H1 (cell line): ENCODE measurements at regions not wholly inside any gene's neighbourhood (a gene's known extent, or its start where the extent isn't known, plus 50 kb on each side); places are given as distances from the start of the nearest gene placed in this dataset.

ENCODE experiments used
- CTCF ChIA-PET: fragments of 300-600 bp; sonication (Branson Sonifier 250); formaldehyde crosslinking; loops from one replicate; lab custom pipeline; 2021; ENCODE audit not compliant: partially characterized antibody; lab: Charles Lee
- POLR2A ChIA-PET: fragments of 300-600 bp; sonication (Branson Sonifier 250); formaldehyde crosslinking; loops from one replicate; lab custom pipeline; 2021; ENCODE audit warnings: inconsistent platforms; ENCODE audit not compliant: partially characterized antibody; lab: Charles Lee
- DNase-seq, 2 experiments: peaks; one replicate each; pipeline versions ENCODE4 v3.0.0 to v3.0.0-alpha.2; 2010 to 2022; ENCODE audit warnings: low spot score in 2 of 2, low read depth in 1 of 2, mixed read lengths in 1 of 2
- FAIRE-seq: peaks from 2 replicates; lab custom pipeline; 2011; peaks lifted over from hg19 to GRCh38; lab: Jason Lieb, UNC
- H2AFZ ChIP-seq: 2 replicates; pipeline ENCODE4 v1.8.1; 2012; ENCODE audit warnings: low read length, inconsistent platforms
- H2AK5ac ChIP-seq: 2 replicates; pipeline ENCODE4 v1.6.1; 2013; ENCODE audit warnings: low read depth, low read length
- H2BK120ac ChIP-seq: replicated peaks from 2 replicates; pipeline ENCODE3; 2013; ENCODE audit warnings: low read depth, low read length, inconsistent platforms
- H2BK12ac ChIP-seq: 2 replicates; pipeline ENCODE4 v1.6.1; 2013; ENCODE audit warnings: low read depth, low read length
- H2BK15ac ChIP-seq: 2 replicates; pipeline ENCODE4 v1.6.1; 2013; ENCODE audit warnings: low read length
- H2BK20ac ChIP-seq: 2 replicates; pipeline ENCODE4 v1.6.1; 2013; ENCODE audit warnings: low read length
- H2BK5ac ChIP-seq: 2 replicates; pipeline ENCODE4 v1.6.1; 2013; ENCODE audit warnings: low read depth, low read length
- H3K14ac ChIP-seq: 2 replicates; pipeline ENCODE4 v1.6.1; 2013; ENCODE audit warnings: inconsistent platforms; ENCODE audit not compliant: insufficient read length
- H3K18ac ChIP-seq: 2 replicates; pipeline ENCODE4 v1.6.1; 2013; ENCODE audit warnings: low read length; ENCODE audit errors: extremely low read depth
- H3K23ac ChIP-seq: 2 replicates; pipeline ENCODE4 v1.6.1; 2013; ENCODE audit warnings: inconsistent platforms; ENCODE audit not compliant: insufficient read length
- H3K23me2 ChIP-seq: 2 replicates; pipeline ENCODE4 v1.6.1; 2013; ENCODE audit warnings: low read depth, low read length
- H3K27ac ChIP-seq: 2 replicates; pipeline ENCODE4 v1.6.1; 2011; ENCODE audit warnings: low read depth, low read length, inconsistent platforms
- H3K27me3 ChIP-seq, 4 experiments: replicated peaks in 1 of 4; 1 replicate in 1 of 4; 2 replicates in 3 of 4; pipeline versions ENCODE4 v1.6.1 to v1.8.1; 2011 to 2013; ENCODE audit warnings: low read length in 3 of 4, mild to moderate bottlenecking in 3 of 4, inconsistent platforms in 2 of 4, mixed read lengths in 2 of 4, moderate library complexity in 1 of 4; ENCODE audit not compliant: control insufficient read depth in 3 of 4, insufficient read depth in 3 of 4; ENCODE audit errors: extremely low read depth in 1 of 4
- H3K36me3 ChIP-seq, 4 experiments: 2 replicates each; pipeline versions ENCODE4 v1.6.1 to v1.8.1; 2011 to 2013; ENCODE audit warnings: mild to moderate bottlenecking in 4 of 4, low read length in 3 of 4, moderate library complexity in 2 of 4, control low read depth in 1 of 4, inconsistent platforms in 1 of 4; ENCODE audit not compliant: insufficient read depth in 4 of 4, control insufficient read depth in 2 of 4
- H3K4ac ChIP-seq: replicated peaks from 2 replicates; pipeline ENCODE3; 2013; ENCODE audit warnings: low read length, low read depth, mixed read lengths, inconsistent platforms; ENCODE audit not compliant: insufficient read length
- H3K4me1 ChIP-seq, 4 experiments: replicated peaks in 1 of 4; 1 replicate in 1 of 4; 2 replicates in 3 of 4; pipeline versions ENCODE4 v1.6.1 to v1.8.1; 2011 to 2013; ENCODE audit warnings: low read length in 3 of 4, inconsistent platforms in 2 of 4, mixed read lengths in 1 of 4; ENCODE audit not compliant: insufficient read depth in 4 of 4, control insufficient read depth in 3 of 4
- H3K4me2 ChIP-seq, 2 experiments: 2 replicates each; pipeline versions ENCODE4 v1.6.1 to v1.8.1; 2011 to 2013; ENCODE audit warnings: low read depth in 2 of 2, low read length in 2 of 2, control low read depth in 1 of 2, inconsistent platforms in 1 of 2, mild to moderate bottlenecking in 1 of 2; ENCODE audit not compliant: insufficient read depth in 1 of 2
- H3K4me3 ChIP-seq, 4 experiments: fragments of 200-600, 300-600 bp in 1 of 4; sonication (generic), shearing (Covaris generic), sonication (Bioruptor Twin) in 1 of 4; 2 replicates each; pipeline versions ENCODE4 v1.5.1 to v1.8.1; 2011 to 2016; ENCODE audit warnings: low read length in 4 of 4, low read depth in 3 of 4, control low read depth in 2 of 4, inconsistent platforms in 2 of 4, mild to moderate bottlenecking in 2 of 4, mixed read lengths in 1 of 4, moderate library complexity in 1 of 4; ENCODE audit not compliant: insufficient read depth in 2 of 4; ENCODE audit errors: extremely low read depth in 1 of 4
- H3K56ac ChIP-seq: replicated peaks from 2 replicates; pipeline ENCODE3; 2013; ENCODE audit warnings: low read depth, mild to moderate bottlenecking, mixed read lengths, low read length, inconsistent platforms; ENCODE audit not compliant: insufficient read length
- H3K79me1 ChIP-seq: 2 replicates; pipeline ENCODE4 v1.6.1; 2013; ENCODE audit warnings: low read depth, low read length, control low read depth
- H3K79me2 ChIP-seq, 2 experiments: 2 replicates each; pipeline versions ENCODE4 v1.6.1 to v1.8.1; 2012 to 2013; ENCODE audit warnings: low read length in 2 of 2, mild to moderate bottlenecking in 2 of 2, inconsistent platforms in 1 of 2; ENCODE audit not compliant: insufficient read depth in 2 of 2, control insufficient read depth in 1 of 2
- H3K9ac ChIP-seq, 4 experiments: replicated peaks in 1 of 4; 1 replicate in 1 of 4; 2 replicates in 3 of 4; pipeline versions ENCODE4 v1.6.1 to v1.8.1; 2011 to 2013; ENCODE audit warnings: low read depth in 3 of 4, low read length in 3 of 4, control low read depth in 2 of 4, mild to moderate bottlenecking in 2 of 4, moderate library complexity in 2 of 4, inconsistent platforms in 1 of 4; ENCODE audit errors: extremely low read depth in 1 of 4
- H3K9me3 ChIP-seq, 2 experiments: 2 replicates each; pipeline versions ENCODE4 v1.6.1 to v1.8.1; 2012 to 2013; ENCODE audit warnings: mild to moderate bottlenecking in 2 of 2, moderate library complexity in 2 of 2, control low read depth in 1 of 2, inconsistent platforms in 1 of 2, low read depth in 1 of 2, low read length in 1 of 2, mixed read lengths in 1 of 2; ENCODE audit not compliant: insufficient read depth in 2 of 2
- H4K20me1 ChIP-seq, 2 experiments: replicated peaks in 1 of 2; 2 replicates each; pipeline versions ENCODE3 to v1.8.1; 2011 to 2013; ENCODE audit warnings: inconsistent platforms in 2 of 2, low read length in 2 of 2, mild to moderate bottlenecking in 1 of 2; ENCODE audit not compliant: insufficient read depth in 2 of 2, control insufficient read depth in 1 of 2
- H4K5ac ChIP-seq: 2 replicates; pipeline ENCODE4 v1.6.1; 2013; ENCODE audit warnings: low read length, low read depth, mixed read lengths, inconsistent platforms; ENCODE audit not compliant: insufficient read length
- H4K8ac ChIP-seq: 2 replicates; pipeline ENCODE4 v1.8.0; 2013; ENCODE audit warnings: mild to moderate bottlenecking, moderate library complexity, low read length, inconsistent platforms; ENCODE audit not compliant: insufficient read depth; ENCODE audit errors: extremely low read depth
- H4K91ac ChIP-seq: replicated peaks from 2 replicates; pipeline ENCODE3; 2013; ENCODE audit warnings: low read length, mixed read lengths, inconsistent platforms; ENCODE audit not compliant: insufficient read length
- KDM1A ChIP-seq: fragments of 200-600, 300-600 bp; sonication (generic); IDR thresholded peaks from 2 replicates; pipeline ENCODE4 v1.7.1; 2016; ENCODE audit warnings: mild to moderate bottlenecking, low read length, borderline replicate concordance
- RAD21 ChIP-seq, 2 experiments: IDR thresholded peaks in 1 of 2; conservative IDR thresholded peaks in 1 of 2; 2 replicates each; pipeline ENCODE4 v1.6.1; 2011; ENCODE audit warnings: low read depth in 2 of 2, low read length in 2 of 2, improper control_type of control experiment in 1 of 2, inconsistent platforms in 1 of 2, mild to moderate bottlenecking in 1 of 2, moderate library complexity in 1 of 2
- whole genome bisulfite sequencing, 2 experiments: shearing (Covaris generic) in 1 of 2; methylation state at CpG; one replicate each; pipeline versions ENCODE4 v1.1.6 to v1.1.7; 2013 to 2015; ENCODE audit warnings: low lambda C conversion rate in 2 of 2, mixed read lengths in 2 of 2, inconsistent platforms in 1 of 2, low coverage in 1 of 2, missing lambda C conversion rate in 1 of 2; ENCODE audit not compliant: insufficient replicate concordance in 2 of 2, insufficient coverage in 1 of 2, insufficient read length in 1 of 2; ENCODE audit errors: extremely low coverage in 1 of 2, missing lambda C conversion rate in 1 of 2; 5-methylcytosine and 5-hydroxymethylcytosine counted together

DNA sequence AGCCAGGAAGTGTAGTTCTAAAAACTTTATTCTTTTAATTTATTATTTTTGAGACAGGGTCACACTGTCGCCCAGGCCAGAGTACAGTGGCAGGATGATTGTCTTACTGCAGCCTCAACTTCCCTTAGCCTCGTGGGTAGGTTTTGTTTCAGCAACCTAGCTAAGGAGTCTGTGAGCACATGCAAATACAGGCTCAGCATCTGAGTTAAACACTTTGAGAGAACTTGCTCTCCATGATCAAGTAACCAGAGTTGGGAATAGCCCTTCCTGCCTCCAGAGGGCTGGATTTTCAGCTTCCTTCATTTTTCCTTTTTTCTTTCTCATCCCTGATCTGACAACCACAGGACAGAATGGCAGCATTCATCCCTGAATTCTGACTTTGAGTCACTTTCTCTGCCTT is 871.3 kb downstream of the GALC start:
- no peak overlapping the region for H2AK5ac ChIP-seq
- TF ChIP-seq RAD21 (IDR thresholded peaks at IDR 0.05 in 1 of 2, conservative IDR thresholded peaks at IDR 0.05 in 1 of 2; ENCODE audit: low read depth in 2 of 2, low read length in 2 of 2), result 0 out of 4 replicates have a peak, but pooled peaks of 1 of the 2 experiments have one; percentile 2
- no peak for TF ChIP-seq KDM1A
- no peak overlapping the region for H4K5ac ChIP-seq
- H2BK5ac ChIP-seq, result no peak overlapping the region
- POLR2A ChIA-PET, result no interaction called here
- H3K27ac ChIP-seq, result no peak overlapping the region
- no peak overlapping the region for H2BK12ac ChIP-seq
- no peak overlapping the region for H4K91ac ChIP-seq
- H3K36me3 ChIP-seq, result no peaks in the 10 kb centered on the region
- WGBS, 2 experiments, result 74% methylated on average over 2 of the region's 2 CpGs; no CpG with 5 or more reads in 1 of the 2 experiments
- no peak for DNase-seq
- H3K4me2 ChIP-seq, result no peak overlapping the region
- no peaks in the 10 kb centered on the region for H3K23me2 ChIP-seq
- H4K20me1 ChIP-seq, result no peaks in the 10 kb centered on the region
- H3K79me2 ChIP-seq, result no peaks in the 10 kb centered on the region
- no peak overlapping the region for H3K4me3 ChIP-seq
- CTCF ChIA-PET, result interaction anchor here (0.9 to 4.9 kb wide), 2 partner anchors 9 to 12 kb away, joined by 6 to 29 read pairs; no protein-coding TSS in a partner anchor
- H2BK20ac ChIP-seq, result no peak overlapping the region
- peaks cover 0 to 3% (median 0%) of the 10 kb centered on the region in 4 experiments; a peak in 1 of 7 replicates for H3K4me1 ChIP-seq
- no peaks in the 10 kb centered on the region for H3K79me1 ChIP-seq
- H2BK15ac ChIP-seq, result no peak overlapping the region
- H3K9ac ChIP-seq, result no peak overlapping the region
- H2AFZ ChIP-seq, result peak overlapping the region; percentile 42; the same call in 1 of the 2 replicates
- H3K18ac ChIP-seq, result no peak overlapping the region
- no peak overlapping the region for H4K8ac ChIP-seq
- no peak overlapping the region for H3K23ac ChIP-seq
- no peak overlapping the region for H3K4ac ChIP-seq
- H3K14ac ChIP-seq, result no peak overlapping the region
- no peak for FAIRE-seq
- H3K9me3 ChIP-seq, result no peaks in the 10 kb centered on the region
- peaks cover 0 to 1% (median 0%) of the 10 kb centered on the region in 4 experiments; a peak in 1 of 7 replicates for H3K27me3 ChIP-seq
- H2BK120ac ChIP-seq, result no peak overlapping the region
- no peak overlapping the region for H3K56ac ChIP-seq
